HFF-Myc (cell line): ENCODE measurements at regions not wholly inside any gene's neighbourhood (a gene's known extent, or its start where the extent isn't known, plus 50 kb on each side); places are given as distances from the start of the nearest gene placed in this dataset.

Source experiments
- DNase-seq: peaks from one replicate; pipeline ENCODE4 v3.0.0-alpha.2; 2011; ENCODE audit warnings: low read depth; ENCODE audit errors: extremely low read depth
- H3K4me3 ChIP-seq: replicated peaks from 2 replicates; pipeline ENCODE4 v1.5.1; 2011; ENCODE audit warnings: low read depth, mild to moderate bottlenecking, control low read depth, low read length
- CTCF ChIP-seq: IDR thresholded peaks from 2 replicates; pipeline ENCODE4 v1.5.1; 2012; ENCODE audit warnings: mild to moderate bottlenecking, low read depth, low read length, control low read depth; ENCODE audit errors: missing control alignments

DNA sequence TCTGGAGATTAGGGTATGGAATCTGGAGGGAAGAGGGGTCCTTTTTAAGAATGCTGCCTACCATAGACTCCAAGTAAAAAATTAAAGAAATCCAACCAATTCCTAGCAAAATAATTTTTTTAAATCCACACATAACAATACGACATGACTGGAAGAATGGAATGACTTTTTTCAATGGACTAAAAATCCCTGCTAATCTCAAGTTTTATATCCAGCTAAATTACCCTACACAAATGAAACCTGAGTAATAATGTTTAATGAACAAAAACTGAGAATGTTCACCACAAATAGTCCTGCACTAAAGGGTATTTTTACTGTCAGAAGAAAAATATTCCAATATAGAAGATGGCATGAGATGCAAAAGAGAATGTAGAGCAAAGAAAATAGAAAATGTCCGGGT lies 220.3 kb upstream of the AGTR1 start:
- H3K4me3 ChIP-seq, result no peak overlapping the region
- no peak for TF ChIP-seq CTCF
- DNase-seq, result no peak

GRCh38 chr3:148493631-148494030 lies 204.1 kb upstream of the AGTR1 start:
- no peak overlapping the region for H3K4me3 ChIP-seq
- TF ChIP-seq CTCF, result no peak

GRCh38 chr3:148494451-148494850 lies 203.3 kb upstream of the AGTR1 start:
- DNase-seq, result no peak
- no peak for TF ChIP-seq CTCF
- H3K4me3 ChIP-seq, result no peak overlapping the region

More at GRCh38 chr3:148493631-148494030, 204.1 kb upstream of the AGTR1 start:
- DNase-seq, result no peak

GRCh38 chr3:148500881-148501280 lies 196.8 kb upstream of the AGTR1 start:
- DNase-seq, result no peak
- no peak for TF ChIP-seq CTCF
- H3K4me3 ChIP-seq, result no peak overlapping the region

DNA sequence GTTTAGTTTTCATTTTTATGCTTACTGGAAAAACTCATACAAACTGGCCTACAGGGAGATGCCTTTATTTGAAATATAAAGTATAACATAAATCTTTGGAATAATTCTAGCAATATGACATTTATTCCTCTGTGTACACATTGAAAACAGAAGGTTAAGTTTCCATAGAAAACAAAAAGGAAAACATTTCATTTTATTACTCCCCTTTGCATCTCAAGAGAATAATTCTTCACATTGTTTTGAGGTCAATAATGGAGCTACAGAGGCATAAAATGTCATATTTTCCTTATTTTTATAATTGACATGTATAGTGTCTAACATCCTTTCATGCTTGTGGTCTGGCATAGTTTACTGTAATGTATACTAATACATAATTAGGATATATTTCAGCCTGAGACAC lies 187.6 kb upstream of the AGTR1 start:
- no peak for DNase-seq
- TF ChIP-seq CTCF, result no peak
- no peak overlapping the region for H3K4me3 ChIP-seq

DNA sequence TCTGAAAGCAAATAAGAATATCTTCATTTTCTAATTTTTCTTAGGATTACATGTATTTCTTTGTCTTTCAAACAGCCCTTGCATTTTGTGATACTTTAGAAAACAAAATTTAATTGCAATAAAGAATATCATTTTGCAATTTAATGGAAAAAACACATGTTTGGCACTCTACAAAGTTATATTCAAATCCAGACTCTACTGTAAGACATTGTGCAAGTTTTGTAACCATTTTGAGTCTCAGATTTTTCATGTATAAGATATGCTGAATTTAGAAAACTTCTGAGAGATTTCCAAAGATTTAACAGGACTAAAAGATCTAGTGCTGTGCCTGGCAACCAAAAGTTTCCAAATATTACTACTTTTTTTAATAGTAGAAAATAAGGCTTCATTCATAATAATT lies 187.1 kb upstream of the AGTR1 start:
- DNase-seq, result no peak
- TF ChIP-seq CTCF, result no peak
- no peak overlapping the region for H3K4me3 ChIP-seq

- DNase-seq, result no peak
- TF ChIP-seq CTCF, result no peak
- no peak overlapping the region for H3K4me3 ChIP-seq
These were observed 185.1 kb upstream of the AGTR1 start for GRCh38 chr3:148512648-148513047.
